Tibial nerve (tissue), 4 donors: ENCODE measurements at regions not wholly inside any gene's neighbourhood (a gene's known extent, or its start where the extent isn't known, plus 50 kb on each side); places are given as distances from the start of the nearest gene placed in this dataset.

Experiments used
- CTCF ChIP-seq, 5 experiments: fragments of 200-600 bp in 3 of 5; fragments of 450-650 bp in 2 of 5; sonication (generic) in 3 of 5; IDR thresholded peaks; one replicate each; pipeline ENCODE4 v1.5.1; 2016 to 2019; ENCODE audit warnings: antibody characterized with exemption in 5 of 5, mild to moderate bottlenecking in 3 of 5, moderate library complexity in 2 of 5
- EP300 ChIP-seq, 2 donors: sonication (generic); formaldehyde crosslinking; IDR thresholded peaks; one replicate each; pipeline ENCODE4 v1.6.1; 2017; ENCODE audit warnings: antibody characterized with exemption in 2 of 2, mild to moderate bottlenecking in 1 of 2
- POLR2A ChIP-seq, 2 donors: fragments of 450-650 bp; IDR thresholded peaks; one replicate each; pipeline ENCODE4 v1.6.1; 2017; ENCODE audit warnings: antibody characterized with exemption in 2 of 2, mild to moderate bottlenecking in 2 of 2, moderate library complexity in 2 of 2

GRCh38 chr14:27553790-27554189, 956.0 kb upstream of the NOVA1 start:
- TF ChIP-seq POLR2A (IDR thresholded peaks at IDR 0.05), result no peak
- TF ChIP-seq CTCF (IDR thresholded peaks at IDR 0.05), result no peak
- no peak for TF ChIP-seq EP300 (IDR thresholded peaks at IDR 0.05)
